HG03521 (cell line): ENCODE measurements at regions not wholly inside any gene's neighbourhood (a gene's known extent, or its start where the extent isn't known, plus 50 kb on each side); places are given as distances from the start of the nearest gene placed in this dataset.

Source experiments
- ATAC-seq: cut with Tn5 transposase; IDR thresholded peaks from one replicate; pipeline ENCODE4 v1.9.1; 2021; ENCODE audit warnings: mild to moderate bottlenecking, moderate library complexity; ENCODE audit not compliant: unreplicated experiment

- no peak for ATAC-seq
Observed at GRCh38 chr2:41934329-41934958, 113.4 kb upstream of the PKDCC start.

- no peak for ATAC-seq
Observed at GRCh38 chr2:41935002-41935401, 112.8 kb upstream of the PKDCC start.

GRCh38 chr2:41935825-41936224 is 112.0 kb upstream of the PKDCC start:
- no peak for ATAC-seq

GRCh38 chr2:41936771-41937463 is 110.9 kb upstream of the PKDCC start:
- ATAC-seq: no peak

- ATAC-seq: no peak
Observed at GRCh38 chr2:41937464-41937906, 110.3 kb upstream of the PKDCC start.

- no peak for ATAC-seq
Observed at GRCh38 chr2:41937921-41938708, 109.7 kb upstream of the PKDCC start.

GRCh38 chr2:41940060-41940744 is 107.6 kb upstream of the PKDCC start:
- ATAC-seq: no peak

GRCh38 chr2:41940745-41941063 is 107.1 kb upstream of the PKDCC start:
- ATAC-seq: no peak

GRCh38 chr2:41941831-41942230 is 106.0 kb upstream of the PKDCC start:
- ATAC-seq: no peak

- ATAC-seq: no peak
Observed at GRCh38 chr2:41942278-41942677, 105.5 kb upstream of the PKDCC start.

- no peak for ATAC-seq
Observed at GRCh38 chr2:41943159-41943558, 104.7 kb upstream of the PKDCC start.

- no peak for ATAC-seq
Observed at GRCh38 chr2:41944220-41944880, 103.5 kb upstream of the PKDCC start.

- ATAC-seq: no peak
Observed at GRCh38 chr2:41947701-41948396, 100.0 kb upstream of the PKDCC start.

GRCh38 chr2:41948397-41948763 is 99.4 kb upstream of the PKDCC start:
- no peak for ATAC-seq

GRCh38 chr2:41949091-41949882 is 98.5 kb upstream of the PKDCC start:
- no peak for ATAC-seq

- ATAC-seq: no peak
Observed at GRCh38 chr2:41949883-41950665, 97.7 kb upstream of the PKDCC start.

- no peak for ATAC-seq
Observed at GRCh38 chr2:41950666-41950960, 97.2 kb upstream of the PKDCC start.

GRCh38 chr2:41954304-41955291 is 93.2 kb upstream of the PKDCC start:
- ATAC-seq: no peak
